ENCODE measurements at regions not wholly inside any gene's neighbourhood (a gene's known extent, or its start where the extent isn't known, plus 50 kb on each side); places are given as distances from the start of the nearest gene placed in this dataset.

DNA sequence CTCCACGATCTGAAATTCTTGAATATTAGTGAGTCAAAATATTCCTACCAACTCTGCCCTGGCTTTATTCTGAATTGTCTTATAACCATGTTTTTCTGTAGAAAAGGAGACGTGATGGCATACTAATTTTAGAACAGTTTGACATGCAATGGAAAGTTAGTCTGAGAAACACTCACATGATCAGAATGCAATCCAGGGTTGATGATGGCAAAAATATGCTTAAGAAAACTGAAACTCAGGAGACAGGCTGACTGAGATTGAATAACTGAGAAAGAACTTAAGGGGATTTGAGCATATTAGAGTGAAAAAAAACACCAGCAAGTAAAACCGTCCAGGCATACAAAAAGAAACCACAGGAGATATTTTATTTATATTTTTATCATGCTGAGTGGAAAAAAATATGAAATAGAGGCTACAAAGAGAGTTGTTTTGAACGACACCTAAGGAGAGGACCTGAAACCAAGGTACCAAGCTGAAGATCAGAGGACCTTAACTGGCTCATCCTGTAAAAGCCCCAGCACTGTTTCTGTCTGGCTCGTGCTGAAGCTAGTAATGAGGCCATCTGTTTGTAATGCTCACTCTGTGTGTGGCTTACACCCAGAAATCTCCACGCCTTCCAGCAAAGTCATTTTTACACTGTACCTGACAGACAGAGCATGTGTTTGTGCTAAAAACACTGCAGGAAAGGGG lies 437.2 kb upstream of the PKDCC start:
- Histone ChIP-seq H3K36me3 (no peaks in the 10 kb centered on the region), H3K27me3 (no peaks in the 10 kb centered on the region), H3K4me3 (ENCODE audit: low read depth in 1 of 2, low read length in 1 of 2) (no peak overlapping the region), H3K4me1 (ENCODE audit: control insufficient read depth in 1 of 2, insufficient read depth in 1 of 2, low read depth in 1 of 2, low read length in 1 of 2) (no peaks in the 10 kb centered on the region), H3K27ac (no peak overlapping the region), H3K9me3 (no peaks in the 10 kb centered on the region)
- TF ChIP-seq, protein P1, sequence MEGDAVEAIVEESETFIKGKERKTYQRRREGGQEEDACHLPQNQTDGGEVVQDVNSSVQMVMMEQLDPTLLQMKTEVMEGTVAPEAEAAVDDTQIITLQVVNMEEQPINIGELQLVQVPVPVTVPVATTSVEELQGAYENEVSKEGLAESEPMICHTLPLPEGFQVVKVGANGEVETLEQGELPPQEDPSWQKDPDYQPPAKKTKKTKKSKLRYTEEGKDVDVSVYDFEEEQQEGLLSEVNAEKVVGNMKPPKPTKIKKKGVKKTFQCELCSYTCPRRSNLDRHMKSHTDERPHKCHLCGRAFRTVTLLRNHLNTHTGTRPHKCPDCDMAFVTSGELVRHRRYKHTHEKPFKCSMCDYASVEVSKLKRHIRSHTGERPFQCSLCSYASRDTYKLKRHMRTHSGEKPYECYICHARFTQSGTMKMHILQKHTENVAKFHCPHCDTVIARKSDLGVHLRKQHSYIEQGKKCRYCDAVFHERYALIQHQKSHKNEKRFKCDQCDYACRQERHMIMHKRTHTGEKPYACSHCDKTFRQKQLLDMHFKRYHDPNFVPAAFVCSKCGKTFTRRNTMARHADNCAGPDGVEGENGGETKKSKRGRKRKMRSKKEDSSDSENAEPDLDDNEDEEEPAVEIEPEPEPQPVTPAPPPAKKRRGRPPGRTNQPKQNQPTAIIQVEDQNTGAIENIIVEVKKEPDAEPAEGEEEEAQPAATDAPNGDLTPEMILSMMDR (IDR thresholded peaks at IDR 0.05): no peak

DNA sequence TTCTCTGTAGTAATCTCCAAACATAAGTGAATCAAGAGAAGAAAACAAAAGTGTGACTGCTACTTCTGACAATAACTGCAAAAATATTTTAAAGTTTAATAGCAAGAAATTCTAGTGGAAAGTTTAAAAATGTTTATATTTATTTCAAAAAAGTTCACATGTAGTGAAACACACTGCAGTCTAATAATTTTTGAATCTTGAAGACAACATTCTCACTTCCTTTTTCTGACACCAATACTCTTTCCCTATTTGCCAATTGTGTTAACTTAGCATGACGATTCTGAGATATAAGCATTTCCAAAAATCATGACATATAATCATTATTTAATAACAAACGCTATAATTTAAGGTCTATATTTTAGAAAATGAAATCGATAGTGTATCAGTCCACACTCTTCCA lies 429.1 kb upstream of the PKDCC start:
- no peak overlapping the region for H3K27ac ChIP-seq
- H3K36me3 ChIP-seq: no peaks in the 10 kb centered on the region
- TF ChIP-seq, protein P1 (IDR thresholded peaks at IDR 0.05): no peak
- H3K4me3 ChIP-seq (ENCODE audit: low read depth in 1 of 2, low read length in 1 of 2): no peak overlapping the region
- no peaks in the 10 kb centered on the region for H3K4me1 ChIP-seq (ENCODE audit: control insufficient read depth in 1 of 2, insufficient read depth in 1 of 2, low read depth in 1 of 2, low read length in 1 of 2)
- no peaks in the 10 kb centered on the region for H3K27me3 ChIP-seq
- H3K9me3 ChIP-seq: no peaks in the 10 kb centered on the region

DNA sequence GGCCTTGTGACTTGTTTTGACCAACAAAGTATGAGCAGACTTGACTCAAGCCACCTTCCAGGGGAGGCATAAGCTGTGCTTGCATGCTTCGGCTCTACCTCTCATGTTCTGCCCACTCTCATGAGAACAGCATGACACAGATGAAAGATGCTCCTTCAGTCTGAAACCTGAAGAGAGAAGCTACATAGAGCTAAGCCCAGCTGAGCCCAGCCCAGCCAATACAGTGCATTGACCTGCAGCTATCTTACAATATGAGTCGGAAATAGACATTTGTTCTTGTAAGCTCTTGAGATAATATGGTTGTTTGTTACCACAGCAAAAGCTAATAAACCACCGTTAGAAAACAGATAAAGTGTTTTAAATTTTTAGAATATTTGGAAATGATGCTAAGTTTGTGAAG lies 426.7 kb upstream of the PKDCC start:
- no peak overlapping the region for H3K4me3 ChIP-seq (ENCODE audit: low read depth in 1 of 2, low read length in 1 of 2)
- no peak overlapping the region for H3K27ac ChIP-seq
- no peaks in the 10 kb centered on the region for H3K27me3 ChIP-seq
- no peaks in the 10 kb centered on the region for H3K9me3 ChIP-seq
- no peaks in the 10 kb centered on the region for H3K4me1 ChIP-seq (ENCODE audit: control insufficient read depth in 1 of 2, insufficient read depth in 1 of 2, low read depth in 1 of 2, low read length in 1 of 2)
- no peaks in the 10 kb centered on the region for H3K36me3 ChIP-seq
- TF ChIP-seq, protein P1 (IDR thresholded peaks at IDR 0.05): no peak

DNA sequence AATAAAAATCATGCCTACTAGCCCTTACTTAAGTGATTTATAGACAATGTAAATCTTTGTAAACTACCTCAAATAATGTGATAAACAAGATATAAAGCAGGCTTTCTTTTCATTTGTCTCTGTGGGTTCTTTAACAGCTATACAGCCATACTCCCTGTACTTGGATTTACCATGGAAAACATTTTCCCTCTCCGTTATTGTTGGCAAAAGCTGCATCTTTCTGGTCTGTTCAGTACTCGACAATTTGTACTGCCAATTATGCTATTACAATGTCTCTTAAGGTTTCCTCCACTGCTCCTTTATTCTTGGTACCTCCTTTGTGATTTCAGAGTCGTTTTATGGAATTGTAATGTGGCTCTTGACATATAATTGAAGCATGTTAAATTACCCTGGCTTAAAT lies 426.3 kb upstream of the PKDCC start:
- Histone ChIP-seq H3K4me3 (ENCODE audit: low read depth in 1 of 2, low read length in 1 of 2) (no peak overlapping the region), H3K36me3 (no peaks in the 10 kb centered on the region), H3K27me3 (no peaks in the 10 kb centered on the region), H3K27ac (no peak overlapping the region), H3K4me1 (ENCODE audit: control insufficient read depth in 1 of 2, insufficient read depth in 1 of 2, low read depth in 1 of 2, low read length in 1 of 2) (no peaks in the 10 kb centered on the region), H3K9me3 (no peaks in the 10 kb centered on the region)
- TF ChIP-seq, protein P1 (IDR thresholded peaks at IDR 0.05): no peak

DNA sequence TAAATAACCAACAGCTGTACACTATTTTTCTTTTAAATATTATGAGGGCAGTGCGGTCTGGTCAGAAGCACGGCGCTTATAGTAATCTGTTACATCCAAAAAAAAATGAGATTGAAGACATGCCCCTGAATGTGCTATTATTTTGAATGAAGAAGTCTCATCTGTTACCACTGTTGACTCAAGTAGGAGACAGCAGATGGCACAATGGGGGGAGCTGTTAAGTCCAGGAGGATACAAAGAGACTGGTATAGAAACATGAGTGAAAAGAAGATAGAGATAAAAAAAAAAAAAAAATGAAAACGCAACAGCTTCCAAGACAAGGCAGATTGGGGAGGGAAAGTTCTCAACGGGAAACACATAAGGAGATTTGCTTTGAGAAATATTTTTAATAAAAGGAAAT lies 425.5 kb upstream of the PKDCC start:
- Histone ChIP-seq H3K9me3 (no peaks in the 10 kb centered on the region), H3K4me1 (ENCODE audit: control insufficient read depth in 1 of 2, insufficient read depth in 1 of 2, low read depth in 1 of 2, low read length in 1 of 2) (no peaks in the 10 kb centered on the region), H3K27ac (no peak overlapping the region), H3K4me3 (ENCODE audit: low read depth in 1 of 2, low read length in 1 of 2) (no peak overlapping the region), H3K27me3 (no peaks in the 10 kb centered on the region), H3K36me3 (no peaks in the 10 kb centered on the region)
- TF ChIP-seq, protein P1 (IDR thresholded peaks at IDR 0.05): no peak
